ENCODE measurements at regions not wholly inside any gene's neighbourhood (a gene's known extent, or its start where the extent isn't known, plus 50 kb on each side); places are given as distances from the start of the nearest gene placed in this dataset.
"Not testable (repeated sequence)": the region's sequence is repeated elsewhere in the genome, so short reads cannot be mapped to it uniquely, and the experiment has no call there.

DNA sequence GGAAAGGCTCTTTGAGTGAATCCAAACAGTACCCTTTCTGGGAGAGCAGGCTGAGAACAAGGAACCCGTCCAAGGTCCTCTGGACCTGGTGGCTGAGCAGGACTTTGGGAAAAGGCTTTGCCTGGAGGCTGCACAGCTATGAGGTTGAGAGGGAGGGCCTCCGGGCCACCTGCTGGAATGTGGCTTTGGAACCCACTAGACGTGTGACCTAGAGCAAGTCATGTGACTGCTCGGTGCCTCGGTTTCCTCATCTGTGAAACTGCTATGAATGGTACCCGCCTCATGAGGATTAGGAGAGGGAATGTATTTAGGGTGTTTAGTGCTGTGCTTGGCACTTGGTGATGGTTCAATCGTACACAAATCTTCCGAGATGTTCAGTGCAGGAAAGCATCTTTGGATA is 50.4 kb downstream of the HAPSTR1 start:
- DNase-seq, result no peak

DNA sequence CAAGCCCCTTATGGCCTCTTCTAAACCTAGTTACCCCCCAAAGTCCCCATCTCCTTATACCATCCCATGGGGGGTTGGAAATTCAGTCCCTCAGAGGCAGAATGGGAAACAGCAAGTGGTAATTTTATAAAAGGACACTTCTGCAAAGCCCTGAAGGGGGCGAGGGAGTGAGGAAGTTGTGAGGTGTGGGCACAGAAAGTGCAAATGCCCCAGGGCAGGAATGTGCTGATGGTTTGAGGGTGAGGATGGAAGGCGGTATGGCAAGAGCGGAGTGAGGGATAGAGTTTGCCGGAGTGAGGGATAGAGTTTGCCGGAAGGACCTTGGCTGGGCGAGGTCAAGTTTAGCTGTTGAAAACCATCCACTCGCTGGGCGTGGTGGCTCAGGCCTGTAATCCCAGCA is 52.7 kb downstream of the HAPSTR1 start:
- no peak for DNase-seq

DNA sequence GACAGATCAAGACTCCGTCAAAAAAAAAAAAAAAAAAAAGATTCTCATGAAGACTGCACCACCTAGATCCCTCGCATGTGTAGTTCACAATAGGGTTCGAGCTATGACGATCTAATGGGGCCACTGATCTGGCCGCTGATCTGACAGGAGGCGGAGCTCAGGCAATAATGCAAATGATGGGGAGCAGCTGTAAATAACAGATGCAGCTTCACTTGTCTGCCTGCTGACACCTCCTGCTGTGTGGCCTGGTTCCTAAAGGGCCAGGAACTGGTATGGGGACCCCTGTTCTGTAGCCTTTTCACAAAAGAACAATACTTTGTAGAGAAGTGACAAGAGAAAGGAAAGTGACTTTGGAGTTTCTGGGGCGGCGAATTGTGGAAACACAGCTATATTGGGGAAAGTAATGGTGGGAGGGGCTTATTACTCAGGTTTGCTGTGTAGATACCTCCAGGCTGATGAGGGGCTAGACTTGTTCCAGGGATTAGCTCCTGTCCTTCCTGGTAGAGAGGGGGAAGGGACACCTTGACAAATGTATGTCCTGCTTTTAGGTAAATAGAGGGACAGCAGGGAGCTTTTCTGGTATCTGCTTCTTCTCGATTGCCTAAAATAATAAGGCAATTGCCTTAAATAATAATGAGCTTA is 57.1 kb downstream of the HAPSTR1 start:
- DNase-seq, result no peak

DNA sequence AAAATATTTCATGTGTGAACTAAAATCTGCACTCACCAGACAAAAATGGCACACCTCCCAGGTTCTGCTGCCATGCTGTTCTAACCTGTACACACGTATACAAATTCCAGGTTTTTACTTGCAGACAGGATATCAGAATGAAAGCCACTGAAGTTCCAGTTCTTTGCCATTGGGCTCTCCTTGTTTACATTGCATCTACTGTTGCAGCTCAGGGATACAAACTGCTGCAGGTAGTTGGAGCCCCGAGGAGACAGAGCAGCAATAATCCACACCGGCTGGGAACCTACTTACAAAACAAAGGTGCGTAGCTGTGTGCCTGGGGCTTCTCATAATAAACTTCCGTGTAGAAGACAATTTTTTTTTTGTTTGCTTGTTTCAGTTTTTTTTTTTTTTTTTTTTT is 59.6 kb downstream of the HAPSTR1 start:
- DNase-seq, result no peak

DNA sequence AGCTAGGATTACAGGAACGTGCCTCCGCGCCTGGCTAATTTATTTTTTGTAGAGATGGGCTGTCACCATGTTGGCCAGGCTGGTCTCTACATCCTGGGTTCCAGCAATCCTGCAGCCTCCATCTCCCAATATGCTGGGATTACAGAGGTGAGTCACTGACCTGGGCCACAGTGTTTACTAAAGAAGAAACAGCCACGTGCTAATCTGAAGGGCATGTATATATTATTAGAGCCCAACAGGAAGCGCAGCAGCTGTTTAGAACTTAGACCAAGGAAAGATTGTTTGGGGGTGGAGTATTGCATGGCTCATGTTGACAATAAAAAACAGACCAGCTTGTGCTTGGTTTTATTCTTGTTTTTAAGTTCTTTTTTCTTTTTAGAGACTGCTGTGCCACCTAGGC is 60.2 kb downstream of the HAPSTR1 start:
- DNase-seq, result no peak

DNA sequence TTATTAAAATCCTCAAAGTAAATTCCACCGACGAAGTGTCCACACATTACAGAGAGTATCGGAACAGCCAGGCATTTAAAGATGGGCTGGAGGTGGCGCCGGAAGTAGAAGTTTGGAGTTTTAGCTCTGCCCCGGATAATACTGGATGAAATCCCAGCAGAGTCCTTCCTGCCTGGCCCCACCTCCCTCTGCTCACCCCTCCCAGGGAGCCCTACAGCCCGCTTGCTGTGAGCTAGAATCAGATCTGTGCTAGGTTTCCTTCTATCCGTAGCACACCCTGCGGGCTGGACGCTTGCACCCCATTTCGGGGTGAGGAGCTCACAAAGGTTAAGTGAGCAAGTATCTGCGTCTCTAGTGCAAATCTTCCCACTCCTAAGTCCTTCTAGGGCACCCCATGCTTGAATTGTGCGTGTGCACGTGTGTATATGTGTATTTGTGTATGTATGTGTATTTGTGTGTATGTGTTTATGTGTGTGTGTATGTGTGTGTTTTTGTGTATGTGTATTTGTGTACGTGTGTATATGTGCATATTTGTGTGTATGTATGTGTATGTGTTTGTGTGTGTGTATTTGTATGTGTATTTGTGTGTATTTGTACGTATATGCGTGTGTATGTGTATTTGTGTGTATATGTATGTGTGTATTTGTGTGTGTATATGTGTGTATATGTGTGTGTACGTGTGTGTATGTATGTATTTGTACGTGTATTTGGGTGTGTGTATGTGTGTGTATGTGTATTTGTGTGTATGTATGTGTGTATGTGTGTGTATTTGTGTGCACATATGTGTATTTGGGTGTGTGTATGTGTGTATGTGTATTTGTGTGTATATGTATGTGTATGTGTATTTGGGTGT is 61.4 kb downstream of the HAPSTR1 start:
- no peak for DNase-seq

DNA sequence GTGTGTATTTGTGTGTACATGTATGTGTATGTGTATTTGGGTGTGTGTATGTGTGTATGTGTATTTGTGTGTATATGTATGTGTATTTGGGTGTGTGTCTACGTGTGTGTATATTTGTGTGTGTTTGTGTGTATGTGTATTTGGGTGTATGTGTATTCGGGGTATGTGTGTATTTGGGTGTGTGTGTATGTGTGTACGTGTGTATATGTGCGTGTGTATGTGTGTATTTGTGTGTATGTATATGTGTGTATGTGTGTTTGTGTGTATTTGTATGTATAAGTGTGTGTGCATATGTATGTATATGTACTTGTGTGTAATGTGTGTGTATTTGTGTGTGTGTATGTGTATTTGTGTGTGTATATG is 62.0 kb downstream of the HAPSTR1 start:
- DNase-seq, result no peak

DNA sequence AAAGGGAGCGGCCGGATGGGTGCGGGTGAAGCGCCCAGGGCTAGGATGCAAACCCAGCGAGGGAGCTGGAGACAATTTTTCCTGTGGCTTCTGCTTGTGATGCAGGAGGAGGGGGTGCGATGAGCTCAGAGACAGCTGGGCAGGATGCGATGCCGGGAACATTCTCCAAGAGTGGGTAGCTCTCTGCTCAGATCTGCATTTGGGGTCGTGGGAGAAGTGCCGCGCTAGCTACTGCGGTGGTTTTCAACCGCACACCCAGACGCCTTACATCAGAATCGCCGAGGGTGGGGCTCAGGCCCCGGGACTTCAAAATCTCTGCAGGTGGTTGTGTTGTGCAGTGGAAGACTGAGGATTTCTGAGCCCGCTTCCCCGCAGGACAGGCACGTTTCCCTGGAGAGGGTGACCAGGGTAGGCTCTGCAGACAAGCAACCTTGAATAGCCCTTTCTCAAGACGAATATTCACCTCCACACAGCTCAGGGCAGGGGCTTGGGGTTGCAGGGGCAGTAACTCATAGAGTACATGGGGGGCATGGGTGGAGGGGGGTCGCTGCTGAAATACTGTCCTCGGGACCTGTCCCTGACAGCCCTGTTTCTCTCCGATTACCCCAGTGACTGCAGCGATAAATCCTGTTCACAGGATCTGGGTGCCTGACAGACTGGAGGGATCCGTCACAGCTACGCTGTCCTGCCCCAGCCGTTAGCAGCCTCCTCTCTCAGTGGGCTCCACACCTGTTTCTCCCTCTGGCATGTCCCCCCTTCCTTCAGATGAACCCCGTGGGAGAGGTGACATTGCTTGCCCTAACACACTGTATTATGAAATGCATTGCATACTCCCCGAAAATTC is 63.3 kb downstream of the HAPSTR1 start:
- DNase-seq, result no peak

DNA sequence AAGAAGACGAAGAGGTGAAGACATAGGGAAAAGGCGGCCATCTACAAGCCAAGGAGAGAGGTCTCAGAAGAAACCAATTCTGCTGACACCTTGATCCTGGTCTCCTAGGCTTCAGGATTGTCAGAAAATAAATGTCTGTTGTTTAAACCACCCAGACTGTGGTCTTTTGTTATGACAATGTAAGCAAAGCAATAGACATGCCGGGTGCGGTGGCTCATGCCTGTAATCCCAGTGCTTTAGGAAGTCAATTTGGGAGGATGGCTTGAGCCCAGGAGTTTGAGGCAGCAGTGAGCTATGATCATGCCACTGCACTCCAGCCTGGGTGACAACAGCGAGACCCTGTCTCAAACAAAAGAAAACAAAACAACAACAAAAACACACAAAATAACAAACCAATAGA is 64.4 kb downstream of the HAPSTR1 start:
- DNase-seq, result no peak

DNA sequence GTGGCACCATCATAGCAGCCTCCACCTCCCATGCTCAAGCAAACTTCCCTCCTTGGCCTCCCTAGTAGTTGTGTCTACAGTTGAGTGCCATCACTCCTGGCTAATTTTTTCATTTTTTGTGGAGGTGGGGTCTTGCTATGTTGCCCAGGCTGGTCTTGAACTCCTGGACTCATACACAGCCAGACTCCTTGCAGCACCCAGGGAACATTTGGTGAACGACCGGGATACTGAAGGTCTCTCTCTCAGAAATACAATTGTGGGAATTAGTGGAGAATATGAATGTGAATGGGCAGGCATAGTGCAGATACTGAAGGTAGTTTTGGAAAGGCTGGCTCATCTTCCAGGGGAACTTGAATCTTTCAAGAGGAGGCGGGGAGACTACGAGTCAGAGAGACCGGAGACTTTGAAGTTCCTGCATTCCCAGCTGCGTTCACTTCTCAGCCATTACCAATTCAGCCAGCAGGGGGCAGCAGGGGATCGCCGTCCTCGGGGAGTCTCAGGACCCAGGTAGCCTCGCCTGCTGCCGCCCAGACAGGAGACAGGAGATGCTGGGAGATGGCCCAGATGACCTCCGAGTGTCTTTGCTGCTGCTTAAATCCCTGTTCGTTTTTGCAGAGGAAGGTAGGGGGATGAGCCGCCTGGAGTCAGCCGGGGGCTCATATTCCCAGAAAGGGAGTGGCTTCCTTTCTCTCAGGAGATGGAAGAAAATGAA is 68.6 kb downstream of the HAPSTR1 start:
- DNase-seq, result peak; percentile 34

DNA sequence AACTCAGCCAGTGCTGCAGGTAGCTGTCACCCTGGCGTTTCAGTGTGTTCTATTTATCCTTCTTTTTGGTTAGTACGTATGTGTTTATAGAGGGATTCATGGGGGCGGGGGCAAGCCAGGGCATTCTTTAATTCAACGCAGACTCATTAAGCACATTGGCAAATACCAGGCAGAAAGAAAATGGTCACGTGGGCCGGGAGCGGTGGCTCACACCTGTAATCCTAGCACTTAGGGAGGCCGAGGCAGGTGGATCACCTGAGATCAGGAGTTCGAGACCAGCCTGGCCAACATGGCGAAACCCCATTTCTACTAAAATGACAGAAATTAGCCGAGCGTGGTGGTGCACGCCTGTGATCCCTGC is 69.1 kb downstream of the HAPSTR1 start:
- no peak for DNase-seq

DNA sequence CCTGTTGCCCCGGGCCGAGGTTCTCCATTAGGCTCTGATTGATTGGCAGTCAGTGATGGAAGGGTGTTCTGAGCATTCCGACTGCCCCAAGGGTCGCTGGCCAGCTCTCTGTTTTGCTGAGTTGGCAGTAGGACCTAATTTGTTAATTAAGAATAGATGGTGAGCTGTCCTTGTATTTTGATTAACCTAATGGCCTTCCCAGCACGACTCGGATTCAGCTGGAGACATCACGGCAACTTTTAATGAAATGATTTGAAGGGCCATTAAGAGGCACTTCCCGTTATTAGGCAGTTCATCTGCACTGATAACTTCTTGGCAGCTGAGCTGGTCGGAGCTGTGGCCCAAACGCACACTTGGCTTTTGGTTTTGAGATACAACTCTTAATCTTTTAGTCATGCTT is 74.2 kb downstream of the HAPSTR1 start:
- no peak for DNase-seq

DNA sequence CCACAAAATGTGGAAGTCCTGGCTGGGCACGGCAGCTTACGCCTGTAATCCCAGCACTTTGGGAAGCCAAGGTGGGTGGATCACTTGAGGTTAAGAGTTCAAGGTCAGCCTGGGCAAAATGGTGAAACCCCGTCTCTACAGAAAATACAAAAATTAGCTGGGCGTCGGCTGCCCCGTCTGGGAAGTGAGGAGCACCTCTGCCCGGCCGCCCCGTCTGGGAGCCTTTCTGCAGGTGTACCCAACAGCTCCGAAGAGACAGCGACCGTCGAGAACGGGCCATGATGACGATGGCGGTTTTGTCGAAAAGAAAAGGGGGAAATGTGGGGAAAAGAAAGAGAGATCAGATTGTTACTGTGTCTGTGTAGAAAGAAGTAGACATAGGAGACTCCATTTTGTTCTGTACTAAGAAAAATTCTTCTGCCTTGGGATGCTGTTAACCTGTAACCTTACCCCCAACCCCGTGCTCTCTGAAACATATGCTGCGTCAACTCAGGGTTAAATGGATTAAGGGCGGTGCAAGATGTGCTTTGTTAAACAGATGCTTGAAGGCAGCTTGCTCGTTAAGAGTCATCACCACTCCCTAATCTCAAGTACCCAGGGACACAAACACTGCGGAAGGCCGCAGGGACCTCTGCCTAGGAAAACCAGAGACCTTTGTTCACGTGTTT is 75.0 kb downstream of the HAPSTR1 start:
- DNase-seq, result not testable (repeated sequence)

DNA sequence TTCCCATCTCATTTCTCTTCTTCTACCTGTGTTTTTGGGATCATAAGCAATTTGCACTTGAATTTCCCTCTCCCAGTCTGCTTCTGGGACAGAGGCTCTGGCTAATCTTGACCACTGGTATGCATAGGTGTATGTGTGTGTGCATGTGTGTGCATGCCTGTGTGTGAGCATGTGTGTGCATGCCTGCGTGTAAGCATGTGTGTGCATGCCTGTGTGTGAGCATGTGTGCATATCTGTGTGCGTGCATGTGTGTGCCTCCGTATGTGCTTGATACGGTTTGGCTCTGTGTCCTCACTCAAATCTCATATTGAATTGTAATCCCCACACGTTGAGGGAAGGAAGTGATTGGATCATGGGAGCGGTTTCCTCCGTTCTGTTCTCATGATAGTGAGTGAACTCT is 77.7 kb downstream of the HAPSTR1 start:
- no peak for DNase-seq

DNA sequence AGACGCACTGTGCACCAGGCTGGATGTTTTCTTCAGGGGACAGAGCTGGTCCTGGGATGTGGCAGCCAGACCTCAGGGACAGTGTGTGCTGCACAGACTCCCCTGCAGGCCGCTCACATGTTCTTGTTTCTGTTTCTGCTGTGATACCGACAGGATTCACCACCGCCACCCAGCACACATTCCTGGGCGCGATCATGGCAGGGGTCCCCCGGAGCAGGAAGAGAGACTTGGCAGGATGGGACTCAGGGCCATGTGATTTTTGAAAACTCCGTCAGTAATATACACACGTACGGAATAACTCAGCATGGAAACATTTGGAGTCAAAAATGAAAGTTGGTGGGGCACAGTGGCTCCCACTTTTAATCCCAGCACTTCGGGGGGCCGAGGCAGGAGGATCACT is 79.0 kb downstream of the HAPSTR1 start:
- DNase-seq, result no peak

DNA sequence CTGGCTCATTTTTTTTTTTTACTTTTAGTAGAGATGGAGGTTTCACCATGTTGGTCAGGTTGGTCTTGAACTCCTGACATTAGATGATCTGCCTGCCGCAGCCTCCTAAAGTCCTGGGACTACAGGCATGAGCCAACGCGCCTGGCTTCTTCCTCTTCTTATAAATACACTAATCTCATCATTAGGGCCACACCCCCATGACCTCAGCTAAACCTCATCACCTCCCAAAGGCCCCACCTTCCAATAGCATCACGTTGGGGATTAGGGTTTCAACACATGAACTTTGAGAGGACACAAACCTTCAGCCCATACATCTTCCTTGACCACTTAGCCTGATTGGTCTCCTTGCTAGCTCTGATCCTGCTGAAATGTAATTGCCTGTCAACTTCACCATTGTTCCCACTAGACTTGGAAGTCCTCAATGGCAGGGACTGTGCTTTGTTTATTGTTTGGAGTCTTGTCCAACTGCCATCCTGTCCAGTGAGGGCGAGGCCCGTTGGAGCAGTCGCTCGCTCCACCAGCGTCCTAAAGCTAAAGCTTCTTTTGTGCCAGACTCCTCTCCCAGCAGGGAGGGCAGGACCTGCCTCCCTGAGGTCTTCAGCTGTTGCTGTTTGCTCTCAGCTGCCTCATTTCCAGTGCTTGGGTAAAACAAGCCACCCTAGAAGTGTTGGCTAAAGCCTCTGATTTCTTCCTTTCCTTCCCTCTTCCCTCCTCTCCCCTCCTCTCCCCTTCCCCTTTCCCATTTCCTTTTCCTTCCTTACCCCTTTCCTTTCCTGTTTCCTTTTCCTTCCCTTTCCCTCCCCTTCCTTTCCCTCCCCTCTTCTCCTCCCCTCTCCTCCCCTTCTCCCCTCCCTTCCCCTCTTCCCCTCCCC is 85.3 kb downstream of the HAPSTR1 start:
- no peak for DNase-seq

DNA sequence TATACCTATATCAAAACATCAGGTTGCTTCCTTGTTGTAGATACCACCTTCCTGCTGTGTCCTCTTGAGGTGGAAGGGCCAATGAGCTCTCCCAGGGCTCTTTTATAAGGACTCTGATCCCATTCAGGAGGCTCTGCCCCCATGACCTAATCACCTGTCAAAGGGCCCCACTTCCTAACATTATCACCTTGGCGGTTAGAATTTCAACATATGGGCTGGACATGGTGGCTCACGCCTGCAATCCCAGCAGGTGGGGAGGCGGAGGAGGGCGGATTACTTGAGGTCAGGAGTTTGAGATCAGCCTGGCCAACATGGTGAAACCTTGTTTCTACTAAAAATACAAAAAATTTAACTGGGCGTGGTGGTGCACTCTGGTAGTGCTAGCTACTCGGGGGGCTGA is 86.4 kb downstream of the HAPSTR1 start:
- DNase-seq, result no peak

DNA sequence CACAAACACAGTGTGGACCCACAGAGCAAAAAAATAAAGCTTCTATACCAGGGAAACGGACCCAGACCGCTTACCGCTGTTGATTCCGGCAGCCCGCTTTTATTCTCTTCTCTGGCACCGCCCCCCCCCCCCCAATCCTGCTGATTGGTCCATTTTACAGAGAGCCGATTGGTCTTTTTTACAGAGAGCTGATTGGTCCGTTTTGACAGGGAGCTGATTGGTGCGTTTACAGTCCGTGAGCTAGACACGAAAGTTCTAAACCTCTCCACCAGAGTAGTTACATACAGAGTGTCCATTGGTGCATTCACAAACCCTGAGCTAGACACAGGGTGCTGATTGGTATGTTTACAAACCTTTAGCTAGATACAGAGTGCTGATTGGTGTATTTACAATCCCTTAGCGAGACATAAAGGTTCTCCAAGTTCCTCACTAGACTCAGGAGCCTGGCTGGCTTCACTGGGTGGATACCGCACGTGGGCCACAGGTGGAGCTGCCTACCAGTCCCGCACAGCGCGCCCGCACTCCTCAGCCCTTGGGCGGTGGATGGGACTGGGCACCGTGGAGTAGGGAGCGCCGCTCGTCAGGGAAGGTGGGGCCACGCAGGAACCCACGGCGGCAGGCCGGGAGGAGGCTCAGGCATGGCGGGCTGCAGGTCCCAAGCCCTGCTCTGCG is 92.4 kb downstream of the HAPSTR1 start:
- DNase-seq, result no peak

DNA sequence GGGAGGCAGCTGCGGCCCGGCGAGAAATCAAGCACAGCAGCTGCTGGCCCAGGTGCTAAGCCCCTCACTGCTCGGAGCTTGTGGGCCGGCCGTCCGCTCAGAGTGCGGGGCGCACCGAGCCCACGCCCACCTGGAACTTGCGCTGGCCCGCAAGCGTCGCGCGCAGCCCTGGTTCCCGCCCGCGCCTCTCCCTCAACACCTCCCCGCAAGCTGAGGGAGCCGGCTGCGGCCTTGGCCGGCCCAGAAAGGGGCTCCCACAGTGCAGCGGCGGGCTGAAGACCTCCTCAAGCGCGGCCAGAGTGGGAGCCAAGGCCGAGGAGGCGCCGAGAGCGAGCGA is 92.9 kb downstream of the HAPSTR1 start:
- no peak for DNase-seq

DNA sequence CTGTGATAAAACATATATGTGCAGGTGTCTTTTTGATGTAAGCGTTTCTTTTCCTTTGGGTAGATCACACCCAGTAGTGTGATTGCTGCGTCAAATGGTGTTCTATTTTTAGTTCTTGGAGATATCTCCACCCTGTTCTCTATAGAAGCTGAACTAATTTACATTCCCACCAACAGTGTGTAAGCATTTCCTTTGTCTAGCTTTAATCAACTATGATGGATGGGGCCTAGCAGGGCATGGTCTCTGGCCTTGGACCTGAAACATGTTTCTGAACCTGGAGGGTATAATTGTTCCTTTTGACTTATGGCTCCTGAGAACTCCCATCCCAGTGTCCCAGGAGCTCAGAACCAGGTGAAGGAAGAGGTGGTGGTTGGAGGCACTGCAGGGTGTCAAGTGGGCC is 93.9 kb downstream of the HAPSTR1 start:
- no peak for DNase-seq

DNA sequence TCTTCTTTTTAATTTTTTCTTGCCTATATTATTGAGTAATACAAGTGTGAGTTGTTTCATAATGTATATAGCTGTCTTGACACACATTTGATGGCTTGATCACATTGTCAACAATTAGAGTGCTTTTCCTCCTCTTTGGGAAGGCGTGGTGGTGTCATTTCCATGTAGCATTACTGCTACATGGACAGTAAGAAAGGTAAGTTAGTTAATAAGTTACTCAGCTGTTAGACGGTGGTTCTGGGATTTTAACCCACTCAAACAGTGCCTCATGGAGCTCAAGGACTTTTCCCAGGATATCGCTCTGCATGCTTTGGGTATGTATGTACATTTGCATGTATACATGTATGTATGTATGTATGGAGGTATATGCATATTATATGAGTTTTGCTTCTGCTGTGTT is 94.6 kb downstream of the HAPSTR1 start:
- no peak for DNase-seq

Data from fibroblast of skin of scalp (primary cell).